ENCODE measurements at regions not wholly inside any gene's neighbourhood (a gene's known extent, or its start where the extent isn't known, plus 50 kb on each side); places are given as distances from the start of the nearest gene placed in this dataset.

GRCh38 chr22:49502126-49502826 lies 325.4 kb downstream of the BRD1 start:
- peak; percentile 4 for DNase-seq

DNA sequence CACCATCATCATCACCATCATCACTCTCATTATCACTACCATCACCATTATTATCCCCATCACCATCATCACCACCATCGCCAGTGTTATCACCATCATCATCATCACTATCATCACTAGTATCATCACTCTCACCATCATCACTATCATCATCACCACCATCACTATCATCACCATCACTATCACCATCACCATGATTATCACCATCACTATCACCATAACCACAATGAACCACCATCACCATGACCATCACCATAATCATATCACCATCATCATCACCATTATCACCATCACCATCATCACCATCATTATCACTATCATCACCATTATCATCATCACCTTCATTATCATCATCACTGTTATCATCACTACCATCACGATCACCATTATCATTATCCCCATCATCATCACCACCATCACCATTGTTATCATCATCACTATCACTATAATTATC lies 326.7 kb downstream of the BRD1 start:
- no peak for DNase-seq

GRCh38 chr22:49500076-49500460 lies 327.6 kb downstream of the BRD1 start:
- DNase-seq, result no peak

DNA sequence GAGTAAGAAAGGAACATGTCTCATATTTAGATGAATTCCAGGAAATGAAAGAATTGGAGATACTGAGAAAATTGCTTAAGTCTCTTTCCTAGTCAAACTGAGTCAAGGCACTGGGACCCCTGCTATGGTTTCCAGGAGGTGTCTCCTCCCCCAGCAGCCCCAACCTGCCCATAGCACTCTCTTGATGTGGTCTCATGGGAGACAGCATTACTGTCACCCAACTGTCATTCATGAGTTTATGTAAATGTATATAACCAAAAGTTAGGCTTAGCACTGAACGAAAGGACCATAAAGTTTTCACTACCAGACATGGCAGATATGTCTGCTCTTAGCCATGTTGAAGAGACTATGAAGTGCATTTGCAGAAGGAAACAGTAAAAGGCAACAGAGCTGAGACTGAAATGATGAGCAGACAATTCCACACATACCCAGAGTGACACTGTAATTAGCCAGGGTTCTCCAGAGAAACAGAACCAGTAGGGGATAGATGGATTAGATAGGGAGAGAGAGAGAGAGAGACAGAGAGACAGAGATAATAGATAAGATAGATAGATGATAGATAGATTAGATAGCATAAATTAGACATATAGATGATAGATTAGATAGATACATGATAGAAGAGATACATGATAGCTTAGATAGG lies 328.1 kb downstream of the BRD1 start:
- DNase-seq, result no peak

- no peak for DNase-seq
These were observed 330.4 kb downstream of the BRD1 start for GRCh38 chr22:49497266-49497665.

GRCh38 chr22:49494555-49494954 lies 333.1 kb downstream of the BRD1 start:
- DNase-seq, result no peak

GRCh38 chr22:49492741-49493251 lies 334.9 kb downstream of the BRD1 start:
- no peak for DNase-seq

- DNase-seq, result no peak
These were observed 335.4 kb downstream of the BRD1 start for GRCh38 chr22:49492308-49492707.

DNA sequence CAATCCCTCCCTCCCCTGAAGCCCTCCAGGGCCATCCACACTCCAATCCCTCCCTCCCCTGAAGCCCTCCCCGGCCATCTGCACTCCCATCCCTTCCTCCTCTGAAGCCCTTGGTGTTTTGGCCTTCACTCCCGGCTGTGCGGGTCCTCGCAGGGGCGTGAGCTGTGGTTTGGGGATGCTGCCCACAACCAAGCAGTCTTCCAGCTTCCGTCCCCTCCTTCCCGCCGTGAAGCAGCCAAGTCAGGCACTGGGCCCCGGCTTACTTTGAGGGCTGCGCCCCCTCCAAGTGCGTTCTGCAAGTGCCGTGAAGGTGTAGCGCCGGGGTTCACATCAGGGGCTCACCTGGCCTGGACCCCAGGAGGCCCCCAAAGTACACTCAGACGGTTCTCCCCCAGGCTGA lies 335.9 kb downstream of the BRD1 start:
- DNase-seq, result no peak

DNA sequence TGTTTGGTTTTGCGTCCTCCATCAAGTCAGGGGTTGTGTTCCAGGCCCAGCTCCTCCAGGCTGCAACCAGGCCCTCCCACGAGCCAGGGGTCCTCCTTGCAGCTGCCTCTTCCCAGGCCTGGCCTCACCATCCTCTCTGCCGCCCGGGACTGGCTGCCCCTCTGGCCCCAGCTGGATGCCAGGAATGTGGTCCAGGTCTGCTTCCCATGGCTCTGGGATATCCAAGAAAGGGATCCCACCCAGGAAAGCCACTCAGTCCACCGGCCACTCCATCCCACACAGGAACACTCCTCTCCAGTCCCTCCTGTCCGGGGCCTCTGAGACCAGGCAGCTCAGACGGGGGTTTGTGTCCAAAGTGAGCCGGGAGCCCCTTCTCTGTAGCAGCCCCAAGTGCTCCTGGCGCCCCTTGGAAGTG lies 336.4 kb downstream of the BRD1 start:
- DNase-seq, result no peak

DNA sequence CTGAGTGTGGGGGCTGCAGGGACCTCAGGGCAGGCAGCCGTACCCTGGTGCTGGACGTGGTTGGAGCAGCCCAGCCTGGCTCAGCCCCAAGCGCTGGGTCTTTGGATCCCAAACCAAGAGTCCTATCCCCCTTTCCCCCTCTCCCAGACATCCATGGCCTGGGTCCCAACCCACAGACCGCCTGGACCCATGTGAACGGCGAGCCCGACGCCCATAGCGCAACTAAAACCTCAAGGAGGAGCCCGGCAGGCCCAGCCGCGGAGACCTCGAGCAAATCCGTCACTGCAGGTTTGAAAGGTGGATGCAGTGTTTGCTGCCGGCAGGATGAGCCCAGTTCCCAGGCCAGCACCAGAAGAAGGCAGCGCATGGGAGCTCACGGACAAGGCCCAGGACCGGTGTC lies 337.0 kb downstream of the BRD1 start:
- DNase-seq, result no peak

GRCh38 chr22:49489821-49490220 lies 337.9 kb downstream of the BRD1 start:
- no peak for DNase-seq

GRCh38 chr22:49488943-49489342 lies 338.7 kb downstream of the BRD1 start:
- no peak for DNase-seq

- no peak for DNase-seq
These were observed 339.7 kb downstream of the BRD1 start for GRCh38 chr22:49487950-49488349.

- no peak for DNase-seq
These were observed 341.4 kb downstream of the BRD1 start for GRCh38 chr22:49486225-49486624.

GRCh38 chr22:49483946-49484345 lies 343.7 kb downstream of the BRD1 start:
- no peak for DNase-seq

GRCh38 chr22:49483281-49483870 lies 344.3 kb downstream of the BRD1 start:
- no peak for DNase-seq

GRCh38 chr22:49482811-49483210 lies 344.9 kb downstream of the BRD1 start:
- no peak for DNase-seq

GRCh38 chr22:49481659-49482399 lies 345.8 kb downstream of the BRD1 start:
- no peak for DNase-seq

GRCh38 chr22:49480896-49481658 lies 346.6 kb downstream of the BRD1 start:
- no peak for DNase-seq

DNA sequence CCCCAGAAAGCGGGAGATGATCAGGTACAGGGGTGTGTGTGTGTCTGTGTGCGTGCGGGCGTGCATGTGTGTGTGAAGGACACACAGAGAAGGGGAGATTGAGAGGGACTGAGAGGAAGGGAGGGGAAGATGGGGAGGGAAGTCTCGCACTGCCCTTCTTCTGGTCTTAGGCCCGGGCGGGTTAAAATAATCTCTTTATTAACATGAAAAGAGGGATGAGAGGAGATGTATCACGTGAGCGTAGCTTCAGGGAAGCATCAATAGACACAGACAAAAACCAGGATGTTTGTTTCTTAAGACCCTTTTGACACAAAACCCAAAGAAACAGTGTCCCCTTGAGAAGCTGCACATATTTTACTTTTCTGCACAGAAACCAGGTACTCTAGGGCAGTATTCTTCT lies 347.3 kb downstream of the BRD1 start:
- no peak for DNase-seq

GRCh38 chr22:49479566-49479965 lies 348.1 kb downstream of the BRD1 start:
- DNase-seq, result no peak
